Stimulated activated CD4-positive, alpha-beta T cell treated with anti-CD3 and anti-CD28 coated beads, Interleukin-2, amount 100 ng/mL, for 48 hours (primary cell): ENCODE measurements at regions not wholly inside any gene's neighbourhood (a gene's known extent, or its start where the extent isn't known, plus 50 kb on each side); places are given as distances from the start of the nearest gene placed in this dataset.

Experiments used
- DNase-seq, 2 donors: peaks; one replicate each; pipeline ENCODE4 v3.0.0-alpha.2; 2020

GRCh38 chr15:46576646-46577395, 942.0 kb downstream of the SQOR start:
- DNase-seq, result no peak

- DNase-seq, result no peak
Measured at GRCh38 chr15:46577767-46578166, 942.9 kb downstream of the SQOR start.

DNA sequence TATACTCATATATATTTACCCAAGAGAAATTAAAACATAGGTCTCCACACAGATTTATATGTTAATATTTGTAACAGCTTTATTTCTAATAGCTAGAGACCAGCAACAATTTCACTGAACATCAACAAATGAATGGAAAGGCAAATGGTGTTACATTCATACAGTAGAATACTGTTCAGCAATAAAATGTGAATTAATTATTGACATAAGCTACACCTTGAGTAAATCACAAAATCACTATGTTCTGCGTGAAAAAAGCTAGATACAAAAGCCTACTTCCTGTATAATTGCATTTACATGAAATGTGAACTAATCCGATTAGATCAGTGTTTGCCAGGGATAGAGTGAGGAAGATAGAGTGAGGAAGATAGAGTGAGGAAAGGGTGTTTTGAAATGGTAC, 945.7 kb downstream of the SQOR start:
- no peak for DNase-seq

DNA sequence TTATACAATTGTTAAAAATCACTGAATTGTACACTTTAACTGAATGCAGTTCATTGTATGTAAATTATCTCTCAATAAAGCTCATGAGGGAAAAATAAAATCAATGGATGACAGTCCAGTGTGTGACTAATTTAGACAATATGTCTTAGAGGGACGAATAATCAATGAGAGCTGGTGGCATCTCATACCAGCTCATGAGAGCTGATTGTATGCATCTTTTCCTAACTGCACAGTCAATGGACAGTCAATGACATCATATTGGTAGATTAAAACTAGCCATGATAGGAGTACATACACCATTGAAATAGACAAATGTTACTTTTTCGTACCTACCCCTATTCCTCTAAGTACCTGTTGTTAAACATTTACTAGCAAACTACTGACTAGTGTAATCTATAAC, 946.1 kb downstream of the SQOR start:
- no peak for DNase-seq

DNA sequence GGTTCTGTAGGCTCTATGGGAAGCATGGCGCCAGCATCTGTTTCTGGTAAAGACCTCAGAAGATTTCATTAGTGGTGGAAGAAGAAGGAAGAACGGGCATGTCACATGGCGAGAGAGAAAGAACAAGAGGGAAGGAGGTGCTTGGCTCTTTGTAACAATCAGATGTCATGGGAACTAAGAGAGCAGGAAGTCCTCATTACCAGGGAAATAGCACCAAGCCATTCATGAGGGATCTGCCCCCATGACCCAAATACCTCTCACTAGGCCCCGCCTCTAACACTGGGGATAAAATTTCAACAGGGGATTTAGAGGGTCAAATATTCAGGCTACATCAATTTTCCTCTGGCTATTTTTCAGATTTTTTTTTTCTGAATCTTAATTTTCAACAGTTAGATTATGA, 954.3 kb downstream of the SQOR start:
- DNase-seq, result no peak

- no peak for DNase-seq
Measured at GRCh38 chr15:46591462-46591861, 956.6 kb downstream of the SQOR start.

- DNase-seq, result no peak
Measured at GRCh38 chr15:46595016-46595415, 960.2 kb downstream of the SQOR start.

DNA sequence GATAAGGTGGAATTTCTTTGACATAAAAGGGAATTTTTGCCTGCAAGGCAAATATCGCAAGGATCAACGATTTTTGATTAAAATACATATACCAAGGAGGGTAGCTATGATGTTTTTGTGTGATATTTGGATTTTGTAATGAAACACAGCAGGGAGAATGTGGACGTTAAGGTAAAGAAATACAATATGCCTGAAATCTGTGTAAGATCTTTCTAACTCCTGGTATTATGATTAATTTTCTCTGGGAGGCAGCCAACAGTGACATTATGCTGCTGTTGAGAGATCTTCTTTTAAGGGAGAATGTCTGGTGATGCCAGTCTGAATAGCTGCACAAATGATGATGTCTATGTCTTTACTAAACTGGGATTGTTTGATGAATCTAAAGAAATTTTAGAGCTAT, 972.2 kb downstream of the SQOR start:
- no peak for DNase-seq

DNA sequence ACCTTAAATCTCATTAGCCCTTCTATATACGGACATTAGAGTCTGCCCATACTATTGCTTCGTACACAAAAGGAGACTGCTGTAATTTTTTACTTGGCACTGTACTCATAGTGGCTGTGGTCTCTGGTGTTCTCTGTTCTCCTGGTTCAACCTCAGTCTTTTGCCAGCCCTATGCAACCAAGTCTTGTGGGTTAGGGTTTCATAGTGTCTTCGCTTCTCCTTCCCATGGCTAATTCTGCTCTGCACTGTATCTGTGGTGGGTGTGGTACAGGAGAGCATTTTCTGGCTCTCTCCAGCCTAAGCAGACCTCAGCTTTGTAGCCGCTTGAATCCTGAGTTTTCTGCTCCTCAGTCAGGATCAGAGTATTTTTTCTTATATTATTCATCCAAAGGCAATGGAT, 981.2 kb downstream of the SQOR start:
- no peak for DNase-seq

DNA sequence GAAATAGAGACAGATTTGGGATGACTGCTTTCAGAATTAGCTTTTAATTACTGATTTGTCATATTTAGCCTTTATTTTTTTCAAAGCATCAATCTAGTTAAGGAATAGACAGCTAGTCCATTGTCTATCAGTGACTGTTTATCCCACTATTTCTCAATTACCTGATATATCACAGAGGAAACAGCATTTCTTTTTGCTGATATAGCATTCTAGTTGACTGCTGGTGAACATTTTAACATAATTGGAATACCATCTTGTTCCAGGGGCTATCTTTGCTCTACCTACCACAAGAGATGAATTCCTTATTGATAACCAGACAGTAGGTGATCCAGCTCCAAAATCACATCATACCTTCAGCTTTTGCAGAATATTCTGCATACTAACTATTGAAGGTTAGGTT, 982.7 kb downstream of the SQOR start:
- DNase-seq, result no peak

- DNase-seq, result no peak
Measured at GRCh38 chr15:46618984-46619383, 984.2 kb downstream of the SQOR start.

DNA sequence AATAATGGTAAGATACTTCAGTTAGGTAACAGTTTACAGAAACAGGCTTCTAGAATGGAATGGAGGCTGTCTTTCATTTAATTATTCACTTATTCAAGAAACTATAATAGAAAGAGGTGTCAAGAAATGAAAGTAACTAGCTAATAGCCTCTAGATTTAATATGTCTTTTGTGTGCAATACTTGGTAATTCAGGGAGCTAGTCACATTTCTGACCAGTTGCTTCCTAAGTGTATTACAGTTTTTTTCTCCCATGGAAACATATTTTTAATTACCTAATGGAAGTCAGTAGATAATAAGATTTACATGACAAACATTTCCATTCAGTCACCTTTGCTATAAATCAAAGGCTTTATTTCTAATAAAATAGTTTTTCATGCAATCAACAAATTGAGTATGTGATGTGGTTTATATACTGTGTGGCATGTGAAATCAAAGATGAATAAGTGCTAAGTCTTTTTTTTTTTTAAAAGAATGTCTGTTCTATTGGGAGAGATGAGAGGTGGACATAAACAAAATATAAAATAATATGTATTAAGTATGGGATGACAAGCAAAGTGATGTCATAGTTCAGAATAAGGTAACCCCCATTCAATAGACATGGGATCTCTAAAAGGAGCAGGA, 985.7 kb downstream of the SQOR start:
- no peak for DNase-seq

DNA sequence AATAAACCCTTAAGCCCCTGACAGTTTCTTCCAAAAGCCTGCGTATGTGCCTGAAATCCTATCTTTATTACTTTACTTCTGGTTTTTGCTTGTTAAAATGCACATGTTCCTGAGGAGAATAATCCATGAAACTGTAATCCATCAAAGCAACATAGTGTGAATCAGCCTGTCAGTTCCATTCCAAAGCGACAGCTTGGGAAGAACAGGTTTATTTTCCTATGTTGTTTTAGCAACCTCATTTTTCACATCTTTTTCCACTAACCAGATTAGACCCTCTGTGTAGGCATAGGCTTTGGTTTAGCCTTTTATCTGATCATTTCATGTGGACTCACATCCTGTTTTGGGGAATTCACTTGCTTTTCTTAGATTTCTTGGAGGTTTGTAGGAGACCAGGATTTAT, 988.0 kb downstream of the SQOR start:
- no peak for DNase-seq

DNA sequence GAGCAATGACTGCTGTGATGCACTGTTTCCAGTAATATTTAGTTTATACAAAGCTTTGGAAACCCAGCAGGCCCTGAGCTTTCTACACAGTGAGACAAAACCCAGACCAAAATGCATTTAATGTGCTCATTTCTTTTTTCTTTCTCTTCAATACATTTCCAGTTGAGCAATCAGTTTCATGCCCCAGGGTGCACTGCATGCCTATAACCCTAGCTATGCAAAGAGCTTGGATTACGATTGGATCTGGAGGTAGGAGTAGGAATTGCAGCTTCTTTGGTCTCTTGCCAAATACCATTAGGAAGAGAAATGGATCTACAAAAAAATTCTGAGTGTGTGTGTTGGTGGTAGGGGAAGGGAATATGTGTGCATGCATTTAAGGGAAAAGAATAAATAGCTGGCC, 1001.4 kb downstream of the SQOR start:
- no peak for DNase-seq

GRCh38 chr15:46644501-46645481, 1010.0 kb downstream of the SQOR start:
- no peak for DNase-seq

- DNase-seq, result no peak
Measured at GRCh38 chr15:46646490-46646889, 1011.7 kb downstream of the SQOR start.

GRCh38 chr15:46647046-46647445, 1012.2 kb downstream of the SQOR start:
- DNase-seq, result no peak

DNA sequence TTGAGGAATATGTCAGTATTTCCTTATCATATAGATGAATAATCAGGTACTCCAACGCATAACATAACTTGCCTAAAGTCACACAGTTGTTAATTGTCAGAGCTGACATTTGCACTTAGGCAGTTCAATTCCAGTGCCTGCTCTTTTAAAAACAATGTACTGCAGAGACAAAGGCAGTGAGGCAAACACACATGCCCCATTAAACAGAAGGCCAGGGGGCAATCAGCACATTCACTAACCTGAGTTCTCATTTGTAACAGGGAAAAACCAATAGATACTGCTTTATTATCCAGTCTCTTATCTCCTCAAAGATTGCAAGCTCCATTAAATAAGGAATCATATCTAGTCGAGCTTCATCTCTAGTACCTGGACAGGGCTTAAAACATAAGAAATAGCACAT, 1017.4 kb downstream of the SQOR start:
- DNase-seq, result no peak

DNA sequence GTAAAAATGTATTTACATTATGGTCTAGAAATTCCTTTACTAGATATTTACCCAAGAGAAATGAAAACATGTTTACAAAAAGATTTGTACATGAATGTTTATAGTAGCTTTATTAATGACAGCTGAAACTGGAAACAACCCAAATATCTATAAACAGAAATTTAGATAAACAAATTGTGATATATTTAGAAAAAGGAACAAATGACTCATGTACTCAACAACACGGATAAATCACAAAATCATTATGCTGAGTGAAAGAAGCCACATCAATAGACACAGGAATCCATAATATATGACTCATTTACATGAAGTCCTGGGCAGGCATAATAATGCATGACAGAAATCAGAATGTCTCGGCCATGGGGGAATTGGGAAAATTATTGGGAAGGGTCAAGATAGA, 1020.2 kb downstream of the SQOR start:
- DNase-seq, result no peak

DNA sequence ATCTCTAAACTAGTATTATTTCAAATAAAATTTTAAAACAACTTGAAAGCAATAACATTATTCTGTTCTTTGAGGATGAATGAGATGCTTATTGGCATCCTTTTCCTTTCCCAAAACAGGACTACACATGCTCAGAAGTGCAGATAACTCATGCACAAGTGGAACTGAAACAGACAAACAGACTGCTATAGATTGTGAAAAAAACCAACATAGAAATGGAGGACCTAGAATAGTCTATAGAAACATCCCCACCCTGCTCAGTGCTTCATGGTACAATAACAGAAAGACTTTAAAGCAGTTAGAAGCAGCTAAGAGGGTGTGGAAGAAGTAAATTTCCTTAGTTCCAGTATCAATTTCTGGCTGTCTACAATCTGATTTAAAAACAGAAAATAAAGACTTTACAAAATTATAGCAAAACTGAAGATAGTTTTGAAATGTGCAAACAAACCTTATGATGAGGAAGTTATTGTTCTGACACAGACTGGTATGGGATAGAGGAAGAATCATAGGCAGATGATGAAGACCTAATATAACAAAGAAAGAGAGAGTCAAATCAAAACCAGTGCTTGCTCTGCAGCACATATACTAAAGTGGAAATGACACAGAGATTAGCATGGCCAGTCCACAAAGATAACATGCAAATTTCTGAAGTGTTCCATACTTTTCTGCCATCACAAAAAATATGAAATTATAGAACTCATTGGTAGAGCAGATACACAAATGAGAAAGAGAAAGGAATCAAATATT, 1025.4 kb downstream of the SQOR start:
- no peak for DNase-seq

- DNase-seq, result no peak
Measured at GRCh38 chr15:46670258-46670657, 1035.4 kb downstream of the SQOR start.

DNA sequence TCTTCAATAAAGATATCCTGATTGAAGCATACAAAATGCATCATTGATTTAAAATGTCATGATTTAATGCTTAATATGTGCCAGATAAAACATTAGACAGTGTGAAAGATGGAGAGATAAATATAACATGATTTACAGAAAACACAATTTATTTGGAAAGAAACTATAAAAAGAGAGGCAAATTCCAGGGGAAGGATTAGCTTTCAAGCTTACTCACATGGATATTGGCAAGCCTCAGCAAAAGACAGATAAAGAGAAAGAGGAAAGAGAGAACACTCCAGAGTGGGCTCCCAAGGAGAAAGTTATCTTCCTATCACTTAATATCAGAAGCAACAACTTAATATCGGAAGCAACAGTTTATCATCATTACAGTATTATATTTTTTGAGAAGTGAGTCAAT, 1036.5 kb downstream of the SQOR start:
- no peak for DNase-seq

GRCh38 chr15:46672041-46672440, 1037.2 kb downstream of the SQOR start:
- no peak for DNase-seq
